Smooth muscle cell (in vitro differentiated cells): ENCODE measurements at regions not wholly inside any gene's neighbourhood (a gene's known extent, or its start where the extent isn't known, plus 50 kb on each side); places are given as distances from the start of the nearest gene placed in this dataset.

Experiments
- DNase-seq: peaks from one replicate; lab custom pipeline; 2025; ENCODE audit not compliant: unreplicated experiment; lab: John Stamatoyannopoulos, UW
- H2AFZ ChIP-seq: fragments of 200-600 bp; sonication (generic); 2 replicates; pipeline ENCODE4 v1.6.0; 2016; ENCODE audit warnings: antibody characterized with exemption, low read depth, mild to moderate bottlenecking
- H3F3A ChIP-seq: fragments of 200-600 bp; sonication (generic); 2 replicates; pipeline ENCODE4 v1.6.0; 2017; ENCODE audit warnings: antibody characterized with exemption, low read depth
- H3K27ac ChIP-seq: fragments of 200-600 bp; sonication (generic); 2 replicates; pipeline ENCODE4 v1.5.1; 2016; ENCODE audit warnings: low read depth, mild to moderate bottlenecking
- H3K27me3 ChIP-seq: fragments of 200-600 bp; sonication (generic); 2 replicates; pipeline ENCODE4 v1.6.1; 2016; ENCODE audit warnings: low read depth, mild to moderate bottlenecking
- H3K36me3 ChIP-seq: fragments of 200-600 bp; sonication (generic); 2 replicates; pipeline ENCODE4 v1.5.1; 2016; ENCODE audit warnings: low read depth
- H3K4me1 ChIP-seq: fragments of 200-600 bp; sonication (generic); 2 replicates; pipeline ENCODE4 v1.5.1; 2016; ENCODE audit warnings: low read depth
- H3K4me2 ChIP-seq: fragments of 200-600 bp; sonication (generic); 2 replicates; pipeline ENCODE4 v1.6.0; 2016; ENCODE audit warnings: mild to moderate bottlenecking
- H3K4me3 ChIP-seq: fragments of 200-600 bp; sonication (generic); 2 replicates; pipeline ENCODE4 v1.5.1; 2016; ENCODE audit warnings: mild to moderate bottlenecking
- H3K79me2 ChIP-seq: fragments of 200-600 bp; sonication (generic); 2 replicates; pipeline ENCODE4 v1.6.0; 2016; ENCODE audit warnings: low read depth, mild to moderate bottlenecking
- H3K9ac ChIP-seq: fragments of 200-600 bp; sonication (generic); 2 replicates; pipeline ENCODE4 v1.6.0; 2016; ENCODE audit warnings: low read depth
- H3K9me3 ChIP-seq: fragments of 200-600 bp; sonication (generic); replicated peaks from 2 replicates; pipeline ENCODE4 v1.5.1; 2016; ENCODE audit warnings: low read depth
- H4K20me1 ChIP-seq: fragments of 200-600 bp; sonication (generic); 2 replicates; pipeline ENCODE4 v1.6.0; 2016; ENCODE audit warnings: low read depth
- WGBS: methylation state at CpG from one replicate; pipeline ENCODE4 v1.1.7; 2016; ENCODE audit warnings: low lambda C conversion rate; 5-methylcytosine and 5-hydroxymethylcytosine counted together
- TF ChIP-seq, protein P1 (sequence below): fragments of 200-600 bp; sonication (generic); IDR thresholded peaks from 2 replicates; pipeline ENCODE4 v1.5.1; 2017; ENCODE audit warnings: borderline replicate concordance, mild to moderate bottlenecking, antibody characterized with exemption; ENCODE audit not compliant: insufficient read depth, poor library complexity, severe bottlenecking

DNA sequence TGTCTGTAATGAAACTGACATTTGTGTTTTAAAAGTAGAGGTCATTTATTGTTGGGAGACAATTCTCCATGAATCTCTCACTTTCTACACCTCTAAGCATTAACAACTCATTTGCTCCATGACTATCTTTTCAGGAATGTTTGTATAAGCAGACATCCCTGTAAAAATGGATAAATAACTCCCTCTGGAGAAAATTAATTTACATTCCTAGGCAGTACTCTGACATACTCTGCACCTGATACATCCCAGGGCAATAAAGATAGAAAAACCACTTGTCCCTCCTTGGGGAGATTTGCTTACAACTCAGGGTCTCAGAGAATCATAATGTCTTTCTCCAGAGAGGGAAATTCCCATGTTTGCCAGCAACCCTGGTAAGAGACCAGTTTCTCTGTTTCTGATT is 1037.7 kb upstream of the SLC39A10 start:
- Histone ChIP-seq H3K4me3 (no peak overlapping the region), H3K36me3 (no peaks in the 10 kb centered on the region), H4K20me1 (no peaks in the 10 kb centered on the region), H2AFZ (no peak overlapping the region), H3K9me3 (no peaks in the 10 kb centered on the region), H3K27me3 (no peaks in the 10 kb centered on the region), H3K9ac (no peak overlapping the region), H3K4me2 (no peak overlapping the region), H3K27ac (no peak overlapping the region), H3K4me1 (no peaks in the 10 kb centered on the region), H3F3A (no peaks in the 10 kb centered on the region), H3K79me2 (no peaks in the 10 kb centered on the region)
- TF ChIP-seq, protein P1, sequence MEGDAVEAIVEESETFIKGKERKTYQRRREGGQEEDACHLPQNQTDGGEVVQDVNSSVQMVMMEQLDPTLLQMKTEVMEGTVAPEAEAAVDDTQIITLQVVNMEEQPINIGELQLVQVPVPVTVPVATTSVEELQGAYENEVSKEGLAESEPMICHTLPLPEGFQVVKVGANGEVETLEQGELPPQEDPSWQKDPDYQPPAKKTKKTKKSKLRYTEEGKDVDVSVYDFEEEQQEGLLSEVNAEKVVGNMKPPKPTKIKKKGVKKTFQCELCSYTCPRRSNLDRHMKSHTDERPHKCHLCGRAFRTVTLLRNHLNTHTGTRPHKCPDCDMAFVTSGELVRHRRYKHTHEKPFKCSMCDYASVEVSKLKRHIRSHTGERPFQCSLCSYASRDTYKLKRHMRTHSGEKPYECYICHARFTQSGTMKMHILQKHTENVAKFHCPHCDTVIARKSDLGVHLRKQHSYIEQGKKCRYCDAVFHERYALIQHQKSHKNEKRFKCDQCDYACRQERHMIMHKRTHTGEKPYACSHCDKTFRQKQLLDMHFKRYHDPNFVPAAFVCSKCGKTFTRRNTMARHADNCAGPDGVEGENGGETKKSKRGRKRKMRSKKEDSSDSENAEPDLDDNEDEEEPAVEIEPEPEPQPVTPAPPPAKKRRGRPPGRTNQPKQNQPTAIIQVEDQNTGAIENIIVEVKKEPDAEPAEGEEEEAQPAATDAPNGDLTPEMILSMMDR, result no peak
- no peak for DNase-seq

GRCh38 chr2:194618432-194618831 is 1038.6 kb upstream of the SLC39A10 start:
- Histone ChIP-seq H3K4me2 (no peak overlapping the region), H3K79me2 (no peaks in the 10 kb centered on the region), H4K20me1 (no peaks in the 10 kb centered on the region), H3K27ac (no peak overlapping the region), H3K4me1 (no peaks in the 10 kb centered on the region), H2AFZ (no peak overlapping the region), H3K4me3 (no peak overlapping the region), H3K27me3 (no peaks in the 10 kb centered on the region), H3K36me3 (no peaks in the 10 kb centered on the region), H3K9me3 (no peaks in the 10 kb centered on the region), H3F3A (no peaks in the 10 kb centered on the region), H3K9ac (no peak overlapping the region)
- no peak for DNase-seq
- TF ChIP-seq, protein P1, result no peak

- H3K79me2 ChIP-seq, result no peaks in the 10 kb centered on the region
- no peaks in the 10 kb centered on the region for H3K36me3 ChIP-seq
- H2AFZ ChIP-seq, result no peak overlapping the region
- no peak for DNase-seq
- no peaks in the 10 kb centered on the region for H3K9me3 ChIP-seq
- TF ChIP-seq, protein P1, result no peak
- WGBS, result 87% methylated on average over 1 of the region's 1 CpG
- no peak overlapping the region for H3K27ac ChIP-seq
- no peak overlapping the region for H3K4me3 ChIP-seq
- no peak overlapping the region for H3K4me2 ChIP-seq
- H3K27me3 ChIP-seq, result no peaks in the 10 kb centered on the region
- H3K9ac ChIP-seq, result no peak overlapping the region
- no peaks in the 10 kb centered on the region for H3F3A ChIP-seq
- H4K20me1 ChIP-seq, result no peaks in the 10 kb centered on the region
- no peaks in the 10 kb centered on the region for H3K4me1 ChIP-seq
Measured at GRCh38 chr2:194616334-194616733, 1040.7 kb upstream of the SLC39A10 start.

DNA sequence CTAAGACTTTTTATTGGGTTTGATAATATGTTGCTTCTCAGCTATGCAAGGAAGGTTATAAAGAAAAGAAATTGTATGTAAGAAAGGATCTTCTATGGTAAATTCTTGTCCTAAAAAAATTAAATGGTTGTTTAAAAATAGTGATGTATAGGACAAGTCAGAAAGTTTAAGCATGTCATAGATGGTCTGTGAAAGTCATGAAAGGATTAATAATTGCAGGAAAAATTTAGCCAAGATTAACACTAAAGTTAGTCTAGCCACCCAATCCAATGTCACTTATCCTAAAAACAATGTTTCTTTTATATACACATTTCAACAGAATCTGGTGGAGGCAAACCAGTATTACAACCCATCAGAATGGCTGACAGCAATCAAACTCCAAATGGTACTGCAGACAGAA is 1046.7 kb upstream of the SLC39A10 start:
- no peak overlapping the region for H3K27ac ChIP-seq
- H3K36me3 ChIP-seq, result no peaks in the 10 kb centered on the region
- no peak overlapping the region for H3K9ac ChIP-seq
- no peaks in the 10 kb centered on the region for H3F3A ChIP-seq
- TF ChIP-seq, protein P1, result no peak
- H3K4me3 ChIP-seq, result no peak overlapping the region
- H3K79me2 ChIP-seq, result no peaks in the 10 kb centered on the region
- H3K4me2 ChIP-seq, result no peak overlapping the region
- H3K9me3 ChIP-seq, result no peaks in the 10 kb centered on the region
- no peak for DNase-seq
- H4K20me1 ChIP-seq, result no peaks in the 10 kb centered on the region
- no peaks in the 10 kb centered on the region for H3K4me1 ChIP-seq
- no peaks in the 10 kb centered on the region for H3K27me3 ChIP-seq
- H2AFZ ChIP-seq, result no peak overlapping the region
